ENCODE measurements at regions not wholly inside any gene's neighbourhood (a gene's known extent, or its start where the extent isn't known, plus 50 kb on each side); places are given as distances from the start of the nearest gene placed in this dataset.

DNA sequence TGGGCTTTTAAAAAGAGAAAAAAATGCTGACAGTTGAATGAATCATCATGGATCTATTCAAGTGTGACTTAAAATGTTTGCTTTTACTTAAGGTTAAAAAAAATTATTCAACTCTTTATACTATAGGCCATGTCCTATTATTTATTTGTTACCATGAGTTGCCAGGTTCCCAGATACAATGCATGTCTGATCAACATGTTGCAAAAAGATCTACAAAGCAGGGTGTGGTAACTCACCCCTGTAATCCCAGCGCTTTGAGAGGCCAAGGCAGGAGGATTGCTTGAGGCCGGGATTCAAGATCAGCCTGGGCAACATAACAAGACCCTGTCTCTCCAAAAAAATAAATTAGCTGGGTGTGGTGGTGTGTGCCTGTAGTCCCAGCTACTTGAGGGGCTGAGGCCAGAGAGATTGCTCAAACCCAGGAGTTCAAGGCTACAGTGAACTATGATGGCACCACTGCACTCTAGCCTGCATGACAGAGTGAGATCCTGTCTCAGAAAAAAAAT is 460.8 kb downstream of the BCAT1 start:
- TF ChIP-seq, protein P1, sequence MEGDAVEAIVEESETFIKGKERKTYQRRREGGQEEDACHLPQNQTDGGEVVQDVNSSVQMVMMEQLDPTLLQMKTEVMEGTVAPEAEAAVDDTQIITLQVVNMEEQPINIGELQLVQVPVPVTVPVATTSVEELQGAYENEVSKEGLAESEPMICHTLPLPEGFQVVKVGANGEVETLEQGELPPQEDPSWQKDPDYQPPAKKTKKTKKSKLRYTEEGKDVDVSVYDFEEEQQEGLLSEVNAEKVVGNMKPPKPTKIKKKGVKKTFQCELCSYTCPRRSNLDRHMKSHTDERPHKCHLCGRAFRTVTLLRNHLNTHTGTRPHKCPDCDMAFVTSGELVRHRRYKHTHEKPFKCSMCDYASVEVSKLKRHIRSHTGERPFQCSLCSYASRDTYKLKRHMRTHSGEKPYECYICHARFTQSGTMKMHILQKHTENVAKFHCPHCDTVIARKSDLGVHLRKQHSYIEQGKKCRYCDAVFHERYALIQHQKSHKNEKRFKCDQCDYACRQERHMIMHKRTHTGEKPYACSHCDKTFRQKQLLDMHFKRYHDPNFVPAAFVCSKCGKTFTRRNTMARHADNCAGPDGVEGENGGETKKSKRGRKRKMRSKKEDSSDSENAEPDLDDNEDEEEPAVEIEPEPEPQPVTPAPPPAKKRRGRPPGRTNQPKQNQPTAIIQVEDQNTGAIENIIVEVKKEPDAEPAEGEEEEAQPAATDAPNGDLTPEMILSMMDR (IDR thresholded peaks at IDR 0.05), result no peak
- no peak for TF ChIP-seq EZH2 (IDR thresholded peaks at IDR 0.05; ENCODE audit: borderline replicate concordance, insufficient read depth, low read depth, low read length, poor library complexity, severe bottlenecking)
